ENCODE measurements at regions not wholly inside any gene's neighbourhood (a gene's known extent, or its start where the extent isn't known, plus 50 kb on each side); places are given as distances from the start of the nearest gene placed in this dataset.
A peak's percentile ranks its signal among the peaks of the same experiment; 100 is the strongest.

GRCh38 chr1:217322834-217323233, 308.1 kb downstream of the GPATCH2 start:
- no peak for TF ChIP-seq EZH2 (IDR thresholded peaks at IDR 0.05; ENCODE audit: low read length, missing control alignments)
- TF ChIP-seq, protein P1, sequence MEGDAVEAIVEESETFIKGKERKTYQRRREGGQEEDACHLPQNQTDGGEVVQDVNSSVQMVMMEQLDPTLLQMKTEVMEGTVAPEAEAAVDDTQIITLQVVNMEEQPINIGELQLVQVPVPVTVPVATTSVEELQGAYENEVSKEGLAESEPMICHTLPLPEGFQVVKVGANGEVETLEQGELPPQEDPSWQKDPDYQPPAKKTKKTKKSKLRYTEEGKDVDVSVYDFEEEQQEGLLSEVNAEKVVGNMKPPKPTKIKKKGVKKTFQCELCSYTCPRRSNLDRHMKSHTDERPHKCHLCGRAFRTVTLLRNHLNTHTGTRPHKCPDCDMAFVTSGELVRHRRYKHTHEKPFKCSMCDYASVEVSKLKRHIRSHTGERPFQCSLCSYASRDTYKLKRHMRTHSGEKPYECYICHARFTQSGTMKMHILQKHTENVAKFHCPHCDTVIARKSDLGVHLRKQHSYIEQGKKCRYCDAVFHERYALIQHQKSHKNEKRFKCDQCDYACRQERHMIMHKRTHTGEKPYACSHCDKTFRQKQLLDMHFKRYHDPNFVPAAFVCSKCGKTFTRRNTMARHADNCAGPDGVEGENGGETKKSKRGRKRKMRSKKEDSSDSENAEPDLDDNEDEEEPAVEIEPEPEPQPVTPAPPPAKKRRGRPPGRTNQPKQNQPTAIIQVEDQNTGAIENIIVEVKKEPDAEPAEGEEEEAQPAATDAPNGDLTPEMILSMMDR (conservative IDR thresholded peaks at IDR 0.05 in 1 of 2, IDR thresholded peaks at IDR 0.05 in 1 of 2; ENCODE audit: low read depth in 1 of 2, low read length in 2 of 2), result no peak
- H3K36me3 ChIP-seq (ENCODE audit: control insufficient read depth, insufficient read depth, low read length), result no peaks in the 10 kb centered on the region

GRCh38 chr1:217315346-217315745, 315.5 kb downstream of the GPATCH2 start:
- no peak overlapping the region for H2AFZ ChIP-seq (ENCODE audit: low read length)
- no peak overlapping the region for H3K27ac ChIP-seq (ENCODE audit: insufficient read depth, low read length)
- H3K36me3 ChIP-seq (ENCODE audit: control insufficient read depth, insufficient read depth, low read length), result no peaks in the 10 kb centered on the region
- H4K20me1 ChIP-seq (ENCODE audit: control insufficient read depth, extremely low read depth, insufficient read depth, low read length), result no peaks in the 10 kb centered on the region
- H3K9ac ChIP-seq (ENCODE audit: insufficient read depth, low read length), result no peak overlapping the region
- no peaks in the 10 kb centered on the region for H3K79me2 ChIP-seq (ENCODE audit: control insufficient read depth, insufficient read depth, low read length)
- TF ChIP-seq, protein P1 (conservative IDR thresholded peaks at IDR 0.05 in 1 of 2, IDR thresholded peaks at IDR 0.05 in 1 of 2; ENCODE audit: low read depth in 1 of 2, low read length in 2 of 2), result no peak
- no peak for TF ChIP-seq EZH2 (IDR thresholded peaks at IDR 0.05; ENCODE audit: low read length, missing control alignments)
- no peak overlapping the region for H3K4me2 ChIP-seq (ENCODE audit: extremely low read depth, insufficient read depth, low read length)
- no peaks in the 10 kb centered on the region for H3K27me3 ChIP-seq (ENCODE audit: control insufficient read depth, insufficient read depth, low read length)
- no peaks in the 10 kb centered on the region for H3K4me1 ChIP-seq (ENCODE audit: control insufficient read depth, extremely low read depth, insufficient read depth, low read length)
- H3K4me3 ChIP-seq (replicated peaks in 1 of 4; ENCODE audit: control extremely low read depth in 1 of 4, insufficient read depth in 1 of 4, low read depth in 3 of 4, low read length in 4 of 4), result no peak overlapping the region
- peak; percentile 7 to 58 for DNase-seq (ENCODE audit: low read depth in 2 of 2)
- no peaks in the 10 kb centered on the region for H3K9me3 ChIP-seq (ENCODE audit: control insufficient read depth, insufficient read depth, low read depth, low read length)

More at GRCh38 chr1:217322834-217323233, 308.1 kb downstream of the GPATCH2 start:
- Histone ChIP-seq H3K4me1 (ENCODE audit: control insufficient read depth, extremely low read depth, insufficient read depth, low read length) (no peaks in the 10 kb centered on the region), H4K20me1 (ENCODE audit: control insufficient read depth, extremely low read depth, insufficient read depth, low read length) (no peaks in the 10 kb centered on the region), H3K9me3 (ENCODE audit: control insufficient read depth, insufficient read depth, low read depth, low read length) (no peaks in the 10 kb centered on the region), H2AFZ (ENCODE audit: low read length) (no peak overlapping the region), H3K4me3 (replicated peaks in 1 of 4; ENCODE audit: control extremely low read depth in 1 of 4, insufficient read depth in 1 of 4, low read depth in 3 of 4, low read length in 4 of 4) (no peak overlapping the region), H3K9ac (ENCODE audit: insufficient read depth, low read length) (no peak overlapping the region), H3K79me2 (ENCODE audit: control insufficient read depth, insufficient read depth, low read length) (no peaks in the 10 kb centered on the region), H3K4me2 (ENCODE audit: extremely low read depth, insufficient read depth, low read length) (no peak overlapping the region), H3K27me3 (ENCODE audit: control insufficient read depth, insufficient read depth, low read length) (no peaks in the 10 kb centered on the region), H3K27ac (ENCODE audit: insufficient read depth, low read length) (no peak overlapping the region)
- DNase-seq (ENCODE audit: low read depth in 2 of 2), result no peak

DNA sequence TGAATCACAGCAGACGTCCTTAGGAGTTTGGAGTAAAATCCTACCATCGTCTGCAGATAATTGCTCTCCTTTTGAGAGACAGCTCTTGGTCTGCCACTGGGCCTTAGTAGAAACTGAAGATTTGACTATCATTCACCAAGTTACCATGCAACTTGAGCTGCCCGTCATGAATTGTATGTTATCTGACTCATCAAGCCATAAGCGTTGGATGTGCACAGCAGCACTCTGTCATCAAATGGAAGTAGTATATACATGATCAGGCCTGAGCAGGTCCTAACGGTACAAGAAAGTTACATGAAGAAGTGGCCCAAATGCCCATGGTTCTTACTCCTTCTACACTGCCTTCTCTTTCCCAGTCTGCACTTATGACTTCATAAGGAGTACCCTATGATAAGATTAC, 317.8 kb downstream of the GPATCH2 start:
- Histone ChIP-seq H2AFZ (ENCODE audit: low read length) (no peak overlapping the region), H3K79me2 (ENCODE audit: control insufficient read depth, insufficient read depth, low read length) (no peaks in the 10 kb centered on the region), H4K20me1 (ENCODE audit: control insufficient read depth, extremely low read depth, insufficient read depth, low read length) (no peaks in the 10 kb centered on the region), H3K9ac (ENCODE audit: insufficient read depth, low read length) (no peak overlapping the region), H3K4me1 (ENCODE audit: control insufficient read depth, extremely low read depth, insufficient read depth, low read length) (no peaks in the 10 kb centered on the region), H3K27me3 (ENCODE audit: control insufficient read depth, insufficient read depth, low read length) (no peaks in the 10 kb centered on the region), H3K4me2 (ENCODE audit: extremely low read depth, insufficient read depth, low read length) (no peak overlapping the region), H3K4me3 (replicated peaks in 1 of 4; ENCODE audit: control extremely low read depth in 1 of 4, insufficient read depth in 1 of 4, low read depth in 3 of 4, low read length in 4 of 4) (no peak overlapping the region), H3K9me3 (ENCODE audit: control insufficient read depth, insufficient read depth, low read depth, low read length) (no peaks in the 10 kb centered on the region), H3K27ac (ENCODE audit: insufficient read depth, low read length) (no peak overlapping the region), H3K36me3 (ENCODE audit: control insufficient read depth, insufficient read depth, low read length) (no peaks in the 10 kb centered on the region)
- DNase-seq (ENCODE audit: low read depth in 2 of 2), result no peak
- no peak for TF ChIP-seq EZH2 (IDR thresholded peaks at IDR 0.05; ENCODE audit: low read length, missing control alignments)
- TF ChIP-seq, protein P1 (conservative IDR thresholded peaks at IDR 0.05 in 1 of 2, IDR thresholded peaks at IDR 0.05 in 1 of 2; ENCODE audit: low read depth in 1 of 2, low read length in 2 of 2), result no peak

All from fibroblast of lung (primary cell).